Right hindlimb (tissue), 1 donor: ENCODE measurements at regions not wholly inside any gene's neighbourhood (a gene's known extent, or its start where the extent isn't known, plus 50 kb on each side); places are given as distances from the start of the nearest gene placed in this dataset.

Experiments used
- DNase-seq: peaks from one replicate; pipeline ENCODE4 v3.0.0-alpha.2; 2018

- DNase-seq: no peak
Measured at GRCh38 chr2:76312236-76312635, 601.5 kb upstream of the GCFC2 start.

DNA sequence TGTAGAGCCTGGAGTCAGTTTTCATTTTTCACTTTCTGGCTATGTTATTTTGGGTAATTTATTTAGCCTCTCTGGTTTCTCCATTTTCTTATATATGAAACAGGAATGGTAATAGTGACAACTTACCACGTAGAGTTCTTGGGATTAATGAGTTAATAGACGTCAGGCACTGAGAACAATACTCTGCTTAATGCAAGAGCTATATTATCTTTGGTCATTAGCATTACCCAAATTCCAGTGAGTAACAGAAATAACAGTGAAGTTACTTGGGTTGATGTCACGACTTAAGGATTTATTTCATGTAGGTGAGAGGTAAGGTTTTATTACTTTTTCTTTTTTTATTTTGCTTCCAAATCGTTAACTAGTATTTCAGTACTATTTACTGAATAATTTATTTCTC, 601.0 kb upstream of the GCFC2 start:
- no peak for DNase-seq

DNA sequence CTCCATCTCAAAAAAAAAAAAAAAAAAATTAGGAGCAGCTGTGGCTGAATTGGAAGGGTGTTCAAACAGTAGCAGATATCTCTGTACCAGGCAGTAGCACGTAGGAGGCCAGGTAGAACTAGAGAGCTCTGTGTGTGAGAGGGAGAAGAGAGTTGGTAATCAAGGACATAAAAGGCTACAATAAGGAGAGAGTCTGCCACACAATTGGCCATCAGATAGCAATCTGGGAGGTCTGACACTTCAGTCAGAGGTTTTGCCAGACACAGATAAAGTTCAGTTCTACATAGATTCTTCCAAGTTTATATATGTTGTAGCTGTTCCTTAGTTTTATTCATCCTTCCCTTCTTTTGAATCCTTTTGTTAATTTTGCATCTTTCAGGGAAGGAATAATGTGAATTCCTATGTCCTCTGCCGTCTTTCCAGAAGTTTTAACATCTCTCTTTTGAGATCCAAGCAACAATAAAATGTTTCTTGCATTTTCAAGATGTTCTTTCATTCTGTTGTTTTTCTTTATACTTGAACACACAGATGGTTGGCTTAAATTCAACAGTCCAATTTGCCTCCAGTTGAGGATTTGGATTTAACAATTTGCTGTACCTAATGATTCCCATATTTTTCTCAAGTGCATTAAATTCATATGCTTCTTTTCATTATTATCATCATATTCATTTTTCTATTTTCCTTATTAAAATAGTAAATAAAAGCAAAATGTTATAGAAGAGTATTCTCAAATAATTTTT, 600.3 kb upstream of the GCFC2 start:
- DNase-seq: no peak

DNA sequence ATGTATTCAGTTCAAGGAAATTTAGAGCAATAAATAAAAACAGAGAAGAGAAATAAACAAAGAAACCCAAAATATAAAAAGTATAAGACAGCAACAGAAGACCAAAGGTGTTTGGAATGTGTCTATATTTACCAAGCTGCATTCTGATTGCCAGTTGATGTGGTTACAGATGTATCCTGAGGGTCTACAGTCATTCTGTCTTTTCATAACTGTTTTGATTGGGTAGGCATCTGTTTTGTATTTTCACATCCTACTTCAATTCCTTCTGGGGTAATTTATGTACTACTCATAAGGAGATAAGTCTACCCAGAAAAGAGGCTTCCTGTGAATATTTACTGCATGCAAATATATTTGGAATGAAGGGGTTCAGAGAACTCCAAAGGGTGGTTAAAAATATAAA, 596.8 kb upstream of the GCFC2 start:
- no peak for DNase-seq

DNA sequence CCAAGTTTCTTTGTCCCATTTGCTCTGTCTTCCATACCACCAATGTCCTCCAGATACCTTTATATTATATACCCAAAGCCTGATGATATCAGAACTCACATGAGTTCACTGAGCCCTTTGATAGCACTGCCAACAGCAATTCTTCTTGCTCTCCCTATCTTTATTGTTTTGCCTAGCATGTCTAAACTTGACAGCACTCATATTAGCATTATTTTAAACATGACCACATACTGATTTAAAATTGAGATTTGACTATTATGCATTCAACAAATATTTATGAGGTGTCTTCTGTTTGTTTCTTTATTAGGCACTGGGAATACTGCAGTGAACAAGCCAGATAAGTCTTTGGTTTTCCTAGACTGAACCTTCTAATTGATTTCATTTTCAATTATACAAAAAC, 587.3 kb upstream of the GCFC2 start:
- no peak for DNase-seq

GRCh38 chr2:76296438-76296837, 585.7 kb upstream of the GCFC2 start:
- no peak for DNase-seq

DNA sequence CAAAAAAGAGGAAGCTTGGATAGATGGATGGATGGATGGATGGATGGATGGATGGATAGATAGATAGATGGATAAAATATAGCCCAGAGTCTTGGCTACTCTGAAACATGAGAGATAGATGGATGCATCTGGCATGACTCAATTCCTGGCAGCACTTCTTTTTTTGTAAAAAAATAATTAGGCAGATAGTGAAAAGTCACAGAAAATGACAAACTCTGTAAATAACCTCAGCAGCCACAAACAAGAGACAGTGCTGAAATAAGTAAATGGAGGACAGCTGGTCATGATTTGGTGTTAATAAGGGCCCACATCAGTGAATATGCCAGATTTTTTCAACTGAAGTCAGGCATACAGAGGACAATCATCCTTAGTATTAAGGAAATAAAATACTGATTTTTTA, 585.0 kb upstream of the GCFC2 start:
- no peak for DNase-seq

DNA sequence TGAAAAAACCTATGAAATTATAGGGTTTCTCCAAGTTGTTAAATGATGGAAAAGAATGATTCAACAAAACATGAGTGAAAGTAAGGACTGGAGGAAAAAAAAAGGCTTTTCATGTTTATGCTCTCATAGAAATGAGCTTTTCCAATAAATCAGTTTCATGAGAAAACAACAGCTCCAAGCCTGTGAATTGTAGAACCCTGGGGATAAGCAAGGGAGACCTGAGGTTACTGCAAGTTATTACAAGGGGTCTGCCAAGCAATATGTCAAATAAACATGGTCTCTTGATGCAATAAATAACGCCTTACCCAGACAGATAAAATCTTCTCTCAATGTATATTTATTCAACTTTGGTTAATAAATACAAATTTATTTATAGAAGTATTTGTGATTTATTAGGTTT, 577.9 kb upstream of the GCFC2 start:
- DNase-seq: no peak

- no peak for DNase-seq
Measured at GRCh38 chr2:76288146-76288545, 577.4 kb upstream of the GCFC2 start.

DNA sequence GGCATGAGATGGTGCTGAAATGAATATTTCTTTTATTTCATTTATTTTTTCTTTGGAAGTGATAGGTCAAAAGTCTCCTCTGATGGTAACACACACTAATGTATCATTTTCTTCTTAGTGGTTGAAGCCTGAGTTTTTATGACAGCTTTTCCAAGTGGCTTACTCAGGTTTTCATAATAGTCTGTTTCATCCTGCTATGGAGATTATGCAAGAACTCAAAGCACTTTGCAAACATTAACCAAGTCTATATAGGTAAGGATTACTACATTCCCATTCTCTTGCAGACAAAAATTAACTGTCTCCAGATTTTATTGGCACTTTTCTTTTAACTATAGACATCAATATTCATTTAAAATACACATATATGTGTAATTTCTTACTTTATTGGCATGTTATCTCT, 572.6 kb upstream of the GCFC2 start:
- DNase-seq: no peak

GRCh38 chr2:76281156-76281841, 570.6 kb upstream of the GCFC2 start:
- no peak for DNase-seq

DNA sequence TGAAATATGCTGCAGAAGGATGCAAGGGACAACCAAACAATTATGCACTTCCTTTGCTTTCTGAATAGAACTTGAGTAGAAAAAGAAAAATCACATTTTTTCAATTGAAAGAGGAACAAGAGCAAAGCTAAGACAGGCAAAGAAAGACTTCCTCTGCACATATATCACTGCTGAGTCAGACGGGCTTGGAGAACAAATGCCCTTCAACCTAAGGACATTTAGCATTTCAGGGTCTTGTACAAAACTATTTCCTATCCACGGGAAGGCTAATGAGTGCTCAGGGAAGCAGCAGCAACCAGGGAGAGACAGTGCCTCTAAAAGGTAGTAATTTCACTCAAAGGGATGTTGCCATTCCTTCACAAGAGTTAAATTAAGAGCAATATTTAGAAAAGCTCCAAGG, 570.0 kb upstream of the GCFC2 start:
- no peak for DNase-seq

- DNase-seq: no peak
Measured at GRCh38 chr2:76279142-76279541, 568.4 kb upstream of the GCFC2 start.

DNA sequence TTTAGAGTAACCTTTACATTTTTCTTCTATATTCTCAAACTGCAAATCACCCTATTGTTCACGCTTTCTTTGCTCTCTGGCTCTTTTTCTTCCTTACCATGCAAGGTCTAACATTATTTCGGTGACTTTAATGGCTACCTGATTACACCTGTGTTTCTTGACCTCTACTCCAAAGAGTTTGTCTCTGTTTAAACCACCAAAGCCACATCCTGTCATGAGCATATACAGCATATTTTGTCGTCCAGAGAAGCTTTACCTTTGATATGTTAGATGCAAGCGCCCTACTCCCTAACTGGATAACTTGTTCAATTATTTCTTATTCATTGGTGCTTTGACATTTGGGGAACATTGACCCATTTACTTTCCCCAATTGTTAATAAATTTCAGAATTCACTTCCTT, 565.1 kb upstream of the GCFC2 start:
- DNase-seq: no peak

DNA sequence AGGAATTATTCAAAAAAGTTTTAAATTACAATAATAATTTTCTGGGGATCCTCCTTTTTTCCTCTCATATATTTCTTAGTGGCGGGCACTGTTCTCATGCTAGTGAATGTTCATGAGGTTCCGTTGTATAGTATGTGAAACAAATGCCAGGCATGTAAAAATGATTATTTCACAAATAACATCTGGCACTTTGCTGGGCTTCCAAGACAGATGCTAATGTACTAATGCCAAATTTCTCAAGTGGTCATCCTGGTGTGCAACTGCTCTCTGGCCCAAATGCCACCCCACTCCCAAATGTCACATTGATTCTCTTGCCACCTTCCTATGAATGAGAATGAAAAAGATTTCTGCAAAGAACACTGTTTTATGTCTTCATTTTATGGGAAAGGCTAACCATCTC, 564.0 kb upstream of the GCFC2 start:
- no peak for DNase-seq

DNA sequence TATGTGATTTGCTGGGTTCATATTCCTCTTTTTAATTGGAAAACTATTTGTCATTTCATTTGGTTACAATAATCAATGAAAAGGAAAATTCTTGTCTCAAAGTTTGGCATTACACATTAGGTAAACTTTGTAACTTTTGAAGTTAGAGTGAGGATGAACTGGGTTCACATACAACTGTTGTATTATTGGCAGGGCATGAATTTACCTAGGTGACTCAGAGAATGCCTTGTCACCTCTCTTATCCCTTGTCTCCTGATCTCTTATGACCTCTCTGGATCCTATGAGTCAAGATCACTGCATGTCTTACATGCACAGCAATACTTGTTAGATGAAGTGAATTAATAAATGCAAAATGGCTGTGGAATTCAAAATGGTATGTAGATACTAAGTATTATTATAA, 563.4 kb upstream of the GCFC2 start:
- no peak for DNase-seq

DNA sequence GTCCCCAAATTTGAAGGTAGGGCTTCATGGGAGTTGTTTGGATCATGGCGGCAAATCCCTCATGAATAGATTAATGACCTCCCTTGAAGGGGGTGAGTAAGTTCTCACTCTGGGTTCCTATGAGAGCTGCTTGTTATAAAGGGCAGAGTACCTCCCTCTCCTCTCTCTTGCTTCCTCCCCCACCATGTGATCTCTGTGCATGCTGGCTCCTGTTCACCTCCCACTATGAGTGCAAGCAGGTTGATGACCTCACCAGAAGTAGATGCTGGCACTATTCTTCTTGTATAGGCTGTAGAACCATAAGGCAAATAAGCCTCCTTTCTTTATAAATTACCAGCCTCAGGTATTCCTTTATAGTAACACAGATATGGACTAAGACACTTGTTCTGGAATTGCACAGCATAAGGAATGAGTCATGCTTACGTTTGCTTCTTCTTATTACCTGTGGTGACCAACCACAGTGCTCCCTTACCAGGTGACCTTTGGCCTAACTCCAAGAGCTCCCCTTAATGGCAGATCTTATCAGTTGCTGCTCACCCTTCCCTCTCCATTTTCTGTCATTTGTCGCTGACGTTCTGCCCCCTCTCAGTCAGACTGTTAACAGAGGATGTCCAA, 559.5 kb upstream of the GCFC2 start:
- no peak for DNase-seq

DNA sequence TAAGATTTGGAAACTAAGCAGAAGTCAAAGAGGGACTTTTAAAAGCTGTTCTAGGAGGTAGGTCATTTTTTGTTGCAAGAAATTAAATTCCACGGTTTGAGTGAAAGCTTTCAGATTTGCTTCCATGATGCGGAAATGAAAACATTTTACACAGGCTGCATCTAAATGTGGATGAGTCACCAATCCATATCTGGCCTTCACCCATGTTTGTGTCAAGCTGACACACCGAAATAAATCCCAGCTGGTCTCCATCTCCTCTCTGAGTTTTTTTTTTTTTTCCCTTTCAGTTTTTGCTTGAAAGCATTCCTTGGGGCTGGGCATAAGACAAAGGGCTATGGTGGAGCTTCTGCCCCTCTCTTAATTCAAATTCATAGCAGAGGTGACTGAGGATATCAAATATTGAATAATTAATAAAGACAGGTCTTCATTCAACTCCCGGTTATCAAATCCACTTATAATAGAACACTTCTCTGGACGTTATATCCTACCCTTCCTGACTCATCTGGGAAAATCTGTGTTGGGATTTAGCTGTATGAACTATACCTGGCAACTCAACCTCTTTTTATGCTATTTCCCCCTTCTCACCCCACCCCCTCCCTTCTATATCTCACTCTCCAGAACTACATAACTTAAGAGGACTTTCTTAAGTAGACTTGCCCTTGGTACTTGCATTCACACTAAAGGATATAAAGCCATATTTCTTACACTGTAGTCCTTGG, 558.3 kb upstream of the GCFC2 start:
- no peak for DNase-seq

- no peak for DNase-seq
Measured at GRCh38 chr2:76268484-76268883, 557.8 kb upstream of the GCFC2 start.

DNA sequence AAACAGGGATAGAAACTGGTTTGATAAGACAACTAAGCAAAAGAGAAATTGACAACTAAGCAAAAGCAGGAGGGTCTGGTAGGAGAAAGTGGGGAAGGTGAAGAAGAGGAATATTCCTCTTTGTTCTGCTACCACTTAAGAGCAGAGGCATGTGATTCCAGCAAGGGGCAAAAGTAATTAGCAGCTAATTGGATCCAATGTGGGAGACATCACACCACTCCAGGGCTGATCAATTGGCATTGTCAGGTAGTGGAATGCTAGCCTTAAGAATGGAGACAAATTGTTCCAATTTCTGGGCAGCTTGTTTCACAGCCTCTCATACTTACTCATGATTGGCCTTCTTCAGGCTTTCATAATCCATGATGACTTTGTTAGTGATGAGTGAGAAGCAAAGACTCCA, 547.1 kb upstream of the GCFC2 start:
- DNase-seq: no peak

GRCh38 chr2:76256458-76257088, 545.9 kb upstream of the GCFC2 start:
- no peak for DNase-seq

GRCh38 chr2:76252704-76253103, 542.0 kb upstream of the GCFC2 start:
- DNase-seq: no peak

DNA sequence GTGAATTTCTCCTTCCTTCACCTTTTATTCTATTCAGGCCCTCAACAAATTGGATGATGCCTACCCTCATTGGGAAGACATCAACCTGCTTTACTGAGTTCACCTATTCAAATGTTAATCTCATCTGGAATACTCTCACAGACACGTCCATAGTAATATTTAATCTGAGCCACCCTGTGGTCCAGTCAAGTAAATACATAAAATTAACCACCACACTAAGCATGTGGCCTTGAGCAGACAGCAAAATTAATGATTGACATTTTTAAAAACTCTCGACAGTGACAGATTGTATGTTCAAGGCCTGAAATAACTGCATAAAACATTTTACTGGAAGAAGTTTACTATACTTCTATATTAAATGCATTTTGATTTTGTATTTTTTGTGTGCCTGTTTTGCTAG, 540.6 kb upstream of the GCFC2 start:
- DNase-seq: no peak
